A673 (cell line): ENCODE measurements at regions not wholly inside any gene's neighbourhood (a gene's known extent, or its start where the extent isn't known, plus 50 kb on each side); places are given as distances from the start of the nearest gene placed in this dataset.

Experiments used
- CTCF ChIP-seq: fragments of 300-800, 200-600 bp; sonication (generic); conservative IDR thresholded peaks from 2 replicates; pipeline ENCODE4 v1.5.1; 2017; ENCODE audit warnings: low read depth, mild to moderate bottlenecking, antibody characterized with exemption, low read length, moderate library complexity, mixed read lengths
- EZH2 ChIP-seq: fragments of 200-600 bp; sonication (generic); IDR thresholded peaks from 2 replicates; pipeline ENCODE4 v1.6.1; 2017; ENCODE audit warnings: borderline replicate concordance, low read depth, mild to moderate bottlenecking, mixed read lengths, antibody characterized with exemption, low read length; ENCODE audit not compliant: poor library complexity, severe bottlenecking

- no peak for TF ChIP-seq CTCF
- TF ChIP-seq EZH2 = no peak
Measured at GRCh38 chr6:164905311-164905710, 404.1 kb downstream of the C6orf118 start.
